HepG2 (cell line): ENCODE measurements at regions not wholly inside any gene's neighbourhood (a gene's known extent, or its start where the extent isn't known, plus 50 kb on each side); places are given as distances from the start of the nearest gene placed in this dataset.

Source experiments
- AGO1 ChIP-seq: fragments of 200-400 bp; formaldehyde crosslinking; IDR thresholded peaks from 2 replicates; pipeline ENCODE4 v1.6.1; 2017; ENCODE audit warnings: mild to moderate bottlenecking, low read depth, low read length, moderate library complexity; ENCODE audit not compliant: poor library complexity, severe bottlenecking
- ETV5 ChIP-seq: IDR thresholded peaks from 2 replicates; pipeline ENCODE4 v1.6.1; 2018; ENCODE audit warnings: missing biosample characterization, missing genetic modification reagents, inconsistent platforms, borderline replicate concordance
- EZH2 ChIP-seq: conservative IDR thresholded peaks from 2 replicates; pipeline ENCODE4 v1.6.1; 2012; ENCODE audit warnings: mild to moderate bottlenecking, low read depth, low read length, moderate library complexity
- FOXP1 ChIP-seq, 2 experiments: fragments of 450-650 bp in 1 of 2; IDR thresholded peaks; 2 replicates each; pipeline ENCODE4 v1.6.1; 2017 to 2018; ENCODE audit warnings: antibody characterized with exemption in 1 of 2
- NCOA5 ChIP-seq: sonication (generic); formaldehyde crosslinking; IDR thresholded peaks from 2 replicates; pipeline ENCODE4 v1.4.0; 2020; ENCODE audit warnings: missing genetic modification reagents
- RXRA ChIP-seq: sonication (generic); formaldehyde crosslinking; IDR thresholded peaks from 2 replicates; pipeline ENCODE4 v1.5.1; 2020; ENCODE audit warnings: missing genetic modification reagents
- TAF1 ChIP-seq: sonication (generic); formaldehyde crosslinking; IDR thresholded peaks from 2 replicates; pipeline ENCODE4 v1.4.0; 2020; ENCODE audit warnings: missing genetic modification reagents
- U2AF2 ChIP-seq: fragments of 200-400 bp; formaldehyde crosslinking; IDR thresholded peaks from 2 replicates; pipeline ENCODE4 v1.6.1; 2017; ENCODE audit warnings: low read depth, mild to moderate bottlenecking, low read length
- ZBTB8A ChIP-seq: sonication (generic); formaldehyde crosslinking; IDR thresholded peaks from 2 replicates; pipeline ENCODE4 v1.4.0; 2020; ENCODE audit warnings: mild to moderate bottlenecking, low read depth, missing genetic modification reagents, borderline replicate concordance
- ZNF138 ChIP-seq: sonication (generic); formaldehyde crosslinking; IDR thresholded peaks from 2 replicates; pipeline ENCODE4 v1.5.0; 2020; ENCODE audit warnings: mild to moderate bottlenecking, low read depth, missing genetic modification reagents
- TF ChIP-seq, protein P1 (sequence below): sonication (generic); formaldehyde crosslinking; IDR thresholded peaks from 2 replicates; pipeline ENCODE4 v1.4.0; 2020; ENCODE audit warnings: mild to moderate bottlenecking, missing genetic modification reagents
- TF ChIP-seq, protein P2 (sequence below): sonication (generic); formaldehyde crosslinking; IDR thresholded peaks from 2 replicates; pipeline ENCODE4 v1.4.0; 2020; ENCODE audit warnings: missing genetic modification reagents
- TF ChIP-seq, protein P3 (sequence below): sonication (generic); formaldehyde crosslinking; IDR thresholded peaks from 2 replicates; pipeline ENCODE4 v1.5.0; 2020; ENCODE audit warnings: missing genetic modification reagents
- TF ChIP-seq, protein P4 (sequence below): sonication (generic); formaldehyde crosslinking; IDR thresholded peaks from 2 replicates; pipeline ENCODE4 v1.5.0; 2020; ENCODE audit warnings: mild to moderate bottlenecking, missing genetic modification reagents, moderate library complexity

DNA sequence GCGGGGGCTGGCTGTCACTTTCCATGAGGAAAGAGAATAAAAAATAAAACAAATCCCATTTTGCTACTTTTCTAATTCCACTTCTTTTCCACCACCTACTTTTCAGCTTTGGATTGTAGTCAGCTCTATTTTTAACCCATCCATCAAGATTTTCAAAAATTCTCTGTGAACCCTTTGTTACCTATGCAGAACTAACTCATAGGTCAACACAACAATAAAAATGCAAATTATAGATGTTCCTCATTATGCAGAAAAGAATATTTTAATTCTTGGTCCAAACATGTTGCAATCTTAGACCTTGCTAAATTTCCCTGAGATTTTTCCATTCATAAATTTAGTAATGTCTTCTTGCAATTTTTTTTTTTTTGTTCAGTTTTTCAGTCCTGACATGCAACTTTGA is 454.5 kb downstream of the ADAMTS20 start:
- TF ChIP-seq RXRA (CRISPR knock-in tag) (no peak), ETV5 (CRISPR knock-in tag) (no peak), EZH2 (no peak), ZBTB8A (CRISPR knock-in tag) (no peak), FOXP1 (IDR thresholded peaks at IDR 0.05) (no peak), FOXP1 (CRISPR knock-in tag; IDR thresholded peaks at IDR 0.05) (no peak), U2AF2 (no peak), ZNF138 (CRISPR knock-in tag) (no peak), AGO1 (no peak), TAF1 (CRISPR knock-in tag) (no peak), NCOA5 (CRISPR knock-in tag) (no peak)
- TF ChIP-seq, protein P1, sequence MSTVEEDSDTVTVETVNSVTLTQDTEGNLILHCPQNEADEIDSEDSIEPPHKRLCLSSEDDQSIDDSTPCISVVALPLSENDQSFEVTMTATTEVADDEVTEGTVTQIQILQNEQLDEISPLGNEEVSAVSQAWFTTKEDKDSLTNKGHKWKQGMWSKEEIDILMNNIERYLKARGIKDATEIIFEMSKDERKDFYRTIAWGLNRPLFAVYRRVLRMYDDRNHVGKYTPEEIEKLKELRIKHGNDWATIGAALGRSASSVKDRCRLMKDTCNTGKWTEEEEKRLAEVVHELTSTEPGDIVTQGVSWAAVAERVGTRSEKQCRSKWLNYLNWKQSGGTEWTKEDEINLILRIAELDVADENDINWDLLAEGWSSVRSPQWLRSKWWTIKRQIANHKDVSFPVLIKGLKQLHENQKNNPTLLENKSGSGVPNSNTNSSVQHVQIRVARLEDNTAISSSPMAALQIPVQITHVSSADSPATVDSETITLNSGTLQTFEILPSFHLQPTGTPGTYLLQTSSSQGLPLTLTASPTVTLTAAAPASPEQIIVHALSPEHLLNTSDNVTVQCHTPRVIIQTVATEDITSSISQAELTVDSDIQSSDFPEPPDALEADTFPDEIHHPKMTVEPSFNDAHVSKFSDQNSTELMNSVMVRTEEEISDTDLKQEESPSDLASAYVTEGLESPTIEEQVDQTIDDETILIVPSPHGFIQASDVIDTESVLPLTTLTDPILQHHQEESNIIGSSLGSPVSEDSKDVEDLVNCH (CRISPR knock-in tag): no peak
- TF ChIP-seq, protein P2, sequence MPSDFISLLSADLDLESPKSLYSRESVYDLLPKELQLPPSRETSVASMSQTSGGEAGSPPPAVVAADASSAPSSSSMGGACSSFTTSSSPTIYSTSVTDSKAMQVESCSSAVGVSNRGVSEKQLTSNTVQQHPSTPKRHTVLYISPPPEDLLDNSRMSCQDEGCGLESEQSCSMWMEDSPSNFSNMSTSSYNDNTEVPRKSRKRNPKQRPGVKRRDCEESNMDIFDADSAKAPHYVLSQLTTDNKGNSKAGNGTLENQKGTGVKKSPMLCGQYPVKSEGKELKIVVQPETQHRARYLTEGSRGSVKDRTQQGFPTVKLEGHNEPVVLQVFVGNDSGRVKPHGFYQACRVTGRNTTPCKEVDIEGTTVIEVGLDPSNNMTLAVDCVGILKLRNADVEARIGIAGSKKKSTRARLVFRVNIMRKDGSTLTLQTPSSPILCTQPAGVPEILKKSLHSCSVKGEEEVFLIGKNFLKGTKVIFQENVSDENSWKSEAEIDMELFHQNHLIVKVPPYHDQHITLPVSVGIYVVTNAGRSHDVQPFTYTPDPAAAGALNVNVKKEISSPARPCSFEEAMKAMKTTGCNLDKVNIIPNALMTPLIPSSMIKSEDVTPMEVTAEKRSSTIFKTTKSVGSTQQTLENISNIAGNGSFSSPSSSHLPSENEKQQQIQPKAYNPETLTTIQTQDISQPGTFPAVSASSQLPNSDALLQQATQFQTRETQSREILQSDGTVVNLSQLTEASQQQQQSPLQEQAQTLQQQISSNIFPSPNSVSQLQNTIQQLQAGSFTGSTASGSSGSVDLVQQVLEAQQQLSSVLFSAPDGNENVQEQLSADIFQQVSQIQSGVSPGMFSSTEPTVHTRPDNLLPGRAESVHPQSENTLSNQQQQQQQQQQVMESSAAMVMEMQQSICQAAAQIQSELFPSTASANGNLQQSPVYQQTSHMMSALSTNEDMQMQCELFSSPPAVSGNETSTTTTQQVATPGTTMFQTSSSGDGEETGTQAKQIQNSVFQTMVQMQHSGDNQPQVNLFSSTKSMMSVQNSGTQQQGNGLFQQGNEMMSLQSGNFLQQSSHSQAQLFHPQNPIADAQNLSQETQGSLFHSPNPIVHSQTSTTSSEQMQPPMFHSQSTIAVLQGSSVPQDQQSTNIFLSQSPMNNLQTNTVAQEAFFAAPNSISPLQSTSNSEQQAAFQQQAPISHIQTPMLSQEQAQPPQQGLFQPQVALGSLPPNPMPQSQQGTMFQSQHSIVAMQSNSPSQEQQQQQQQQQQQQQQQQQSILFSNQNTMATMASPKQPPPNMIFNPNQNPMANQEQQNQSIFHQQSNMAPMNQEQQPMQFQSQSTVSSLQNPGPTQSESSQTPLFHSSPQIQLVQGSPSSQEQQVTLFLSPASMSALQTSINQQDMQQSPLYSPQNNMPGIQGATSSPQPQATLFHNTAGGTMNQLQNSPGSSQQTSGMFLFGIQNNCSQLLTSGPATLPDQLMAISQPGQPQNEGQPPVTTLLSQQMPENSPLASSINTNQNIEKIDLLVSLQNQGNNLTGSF (CRISPR knock-in tag): no peak
- TF ChIP-seq, protein P3, sequence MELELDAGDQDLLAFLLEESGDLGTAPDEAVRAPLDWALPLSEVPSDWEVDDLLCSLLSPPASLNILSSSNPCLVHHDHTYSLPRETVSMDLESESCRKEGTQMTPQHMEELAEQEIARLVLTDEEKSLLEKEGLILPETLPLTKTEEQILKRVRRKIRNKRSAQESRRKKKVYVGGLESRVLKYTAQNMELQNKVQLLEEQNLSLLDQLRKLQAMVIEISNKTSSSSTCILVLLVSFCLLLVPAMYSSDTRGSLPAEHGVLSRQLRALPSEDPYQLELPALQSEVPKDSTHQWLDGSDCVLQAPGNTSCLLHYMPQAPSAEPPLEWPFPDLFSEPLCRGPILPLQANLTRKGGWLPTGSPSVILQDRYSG: no peak
- TF ChIP-seq, protein P4, sequence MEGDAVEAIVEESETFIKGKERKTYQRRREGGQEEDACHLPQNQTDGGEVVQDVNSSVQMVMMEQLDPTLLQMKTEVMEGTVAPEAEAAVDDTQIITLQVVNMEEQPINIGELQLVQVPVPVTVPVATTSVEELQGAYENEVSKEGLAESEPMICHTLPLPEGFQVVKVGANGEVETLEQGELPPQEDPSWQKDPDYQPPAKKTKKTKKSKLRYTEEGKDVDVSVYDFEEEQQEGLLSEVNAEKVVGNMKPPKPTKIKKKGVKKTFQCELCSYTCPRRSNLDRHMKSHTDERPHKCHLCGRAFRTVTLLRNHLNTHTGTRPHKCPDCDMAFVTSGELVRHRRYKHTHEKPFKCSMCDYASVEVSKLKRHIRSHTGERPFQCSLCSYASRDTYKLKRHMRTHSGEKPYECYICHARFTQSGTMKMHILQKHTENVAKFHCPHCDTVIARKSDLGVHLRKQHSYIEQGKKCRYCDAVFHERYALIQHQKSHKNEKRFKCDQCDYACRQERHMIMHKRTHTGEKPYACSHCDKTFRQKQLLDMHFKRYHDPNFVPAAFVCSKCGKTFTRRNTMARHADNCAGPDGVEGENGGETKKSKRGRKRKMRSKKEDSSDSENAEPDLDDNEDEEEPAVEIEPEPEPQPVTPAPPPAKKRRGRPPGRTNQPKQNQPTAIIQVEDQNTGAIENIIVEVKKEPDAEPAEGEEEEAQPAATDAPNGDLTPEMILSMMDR: no peak
